ENCODE measurements at regions not wholly inside any gene's neighbourhood (a gene's known extent, or its start where the extent isn't known, plus 50 kb on each side); places are given as distances from the start of the nearest gene placed in this dataset.
A peak's percentile ranks its signal among the peaks of the same experiment; 100 is the strongest.
"Not testable (repeated sequence)": the region's sequence is repeated elsewhere in the genome, so short reads cannot be mapped to it uniquely, and the experiment has no call there.

DNA sequence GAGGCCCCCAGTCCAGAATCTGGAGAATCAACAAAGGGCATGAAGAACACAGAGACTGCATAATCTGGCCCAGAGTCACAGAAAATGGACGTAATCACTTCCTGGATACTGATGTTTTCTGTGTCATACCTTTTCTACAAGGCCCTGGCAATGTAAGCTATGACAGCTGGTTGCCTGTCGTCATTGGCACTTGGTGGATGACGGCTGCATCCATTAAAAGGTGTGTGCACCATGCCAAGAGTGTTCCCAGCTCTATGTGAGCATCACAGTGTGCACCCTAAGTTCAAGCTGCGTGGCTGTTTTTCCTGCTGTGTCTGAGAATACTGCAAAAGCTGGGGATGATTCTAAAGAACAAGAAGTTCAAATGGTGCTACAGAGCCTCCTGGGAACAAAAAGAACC, 275.2 kb upstream of the CNR1 start:
- no peak for ATAC-seq
- no peak for DNase-seq
- TF ChIP-seq, protein P1, sequence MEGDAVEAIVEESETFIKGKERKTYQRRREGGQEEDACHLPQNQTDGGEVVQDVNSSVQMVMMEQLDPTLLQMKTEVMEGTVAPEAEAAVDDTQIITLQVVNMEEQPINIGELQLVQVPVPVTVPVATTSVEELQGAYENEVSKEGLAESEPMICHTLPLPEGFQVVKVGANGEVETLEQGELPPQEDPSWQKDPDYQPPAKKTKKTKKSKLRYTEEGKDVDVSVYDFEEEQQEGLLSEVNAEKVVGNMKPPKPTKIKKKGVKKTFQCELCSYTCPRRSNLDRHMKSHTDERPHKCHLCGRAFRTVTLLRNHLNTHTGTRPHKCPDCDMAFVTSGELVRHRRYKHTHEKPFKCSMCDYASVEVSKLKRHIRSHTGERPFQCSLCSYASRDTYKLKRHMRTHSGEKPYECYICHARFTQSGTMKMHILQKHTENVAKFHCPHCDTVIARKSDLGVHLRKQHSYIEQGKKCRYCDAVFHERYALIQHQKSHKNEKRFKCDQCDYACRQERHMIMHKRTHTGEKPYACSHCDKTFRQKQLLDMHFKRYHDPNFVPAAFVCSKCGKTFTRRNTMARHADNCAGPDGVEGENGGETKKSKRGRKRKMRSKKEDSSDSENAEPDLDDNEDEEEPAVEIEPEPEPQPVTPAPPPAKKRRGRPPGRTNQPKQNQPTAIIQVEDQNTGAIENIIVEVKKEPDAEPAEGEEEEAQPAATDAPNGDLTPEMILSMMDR (IDR thresholded peaks at IDR 0.05): no peak
- intact Hi-C loops (cut with DNase I): no loop called here
- Histone ChIP-seq H3K4me1 (no peaks in the 10 kb centered on the region), H3K9me3 (no peaks in the 10 kb centered on the region), H3K4me3 (no peak overlapping the region), H3K36me3 (no peaks in the 10 kb centered on the region), H3K27ac (no peak overlapping the region), H3K27me3 (no peaks in the 10 kb centered on the region)

DNA sequence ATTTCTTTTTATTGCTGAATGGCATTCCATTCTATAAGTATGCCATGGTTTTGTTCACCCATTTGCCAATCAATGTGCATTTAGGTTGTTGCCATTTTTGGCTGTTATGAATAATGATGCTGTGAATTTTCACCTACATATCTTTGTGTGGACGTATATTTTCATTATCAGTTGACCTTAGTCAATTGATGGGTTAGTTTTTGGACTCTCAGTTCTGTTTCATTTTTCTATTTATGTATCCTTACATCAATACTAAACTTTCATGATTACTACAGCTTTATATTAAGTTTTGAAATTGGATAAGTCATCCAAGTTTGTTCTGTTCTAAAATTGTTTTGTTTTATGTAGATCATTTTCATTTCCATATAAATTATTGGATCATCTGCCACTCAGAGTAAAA, 261.9 kb upstream of the CNR1 start:
- ATAC-seq (no peak), DNase-seq (no peak)
- intact Hi-C loops (cut with DNase I): no loop called here
- Histone ChIP-seq H3K4me1 (no peaks in the 10 kb centered on the region), H3K27ac (no peak overlapping the region), H3K4me3 (no peak overlapping the region), H3K36me3 (no peaks in the 10 kb centered on the region), H3K27me3 (no peaks in the 10 kb centered on the region), H3K9me3 (no peaks in the 10 kb centered on the region)
- TF ChIP-seq, protein P1 (IDR thresholded peaks at IDR 0.05): no peak

DNA sequence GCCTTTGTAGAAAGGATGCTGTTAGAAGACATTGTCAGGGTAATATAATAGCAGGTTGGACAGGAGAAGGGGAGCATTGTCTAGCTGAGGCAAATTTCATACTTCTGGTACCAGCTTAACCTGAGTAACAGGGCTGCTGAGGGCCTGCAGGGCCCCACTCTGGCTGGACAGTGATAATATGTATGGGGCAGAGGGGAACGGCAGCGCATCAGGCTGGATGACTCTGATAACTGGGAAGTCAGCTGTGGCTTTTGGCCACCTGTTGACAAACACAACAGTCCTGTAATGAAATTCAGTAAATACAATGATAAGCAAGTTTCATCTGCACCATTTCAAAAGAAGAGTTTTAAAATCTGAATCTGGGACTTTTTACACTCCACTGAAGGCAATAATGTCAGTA, 259.9 kb upstream of the CNR1 start:
- Histone ChIP-seq H3K27ac (no peak overlapping the region), H3K9me3 (peaks cover 0 to 2% of the 10 kb centered on the region in 2 donors), H3K27me3 (no peaks in the 10 kb centered on the region), H3K4me3 (no peak overlapping the region), H3K4me1 (no peaks in the 10 kb centered on the region), H3K36me3 (no peaks in the 10 kb centered on the region)
- no peak for DNase-seq
- intact Hi-C loops (cut with DNase I): no loop called here
- no peak for ATAC-seq
- TF ChIP-seq, protein P1 (IDR thresholded peaks at IDR 0.05): no peak

DNA sequence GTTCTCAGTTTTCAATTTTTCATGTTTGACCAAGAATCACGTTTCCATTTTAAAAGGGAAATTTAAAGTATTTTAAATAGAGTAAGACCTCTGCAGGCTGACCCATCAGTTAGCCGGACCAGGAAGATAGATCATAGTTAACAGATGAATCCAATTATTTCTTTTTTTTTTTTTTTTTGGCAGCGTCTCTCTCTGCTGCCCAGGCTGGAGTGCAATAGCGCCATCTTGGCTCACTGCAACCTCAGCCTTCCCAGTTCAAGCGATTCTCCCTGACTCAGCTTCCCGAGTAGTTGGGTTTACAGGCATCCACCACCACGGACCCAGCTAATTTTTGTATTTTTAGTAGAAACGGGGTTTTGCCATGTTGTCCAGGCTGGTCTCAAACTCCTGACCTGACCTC, 256.7 kb upstream of the CNR1 start:
- DNase-seq (no peak), ATAC-seq (no peak)
- H3K27me3 ChIP-seq: no peaks in the 10 kb centered on the region
- intact Hi-C loops (cut with DNase I): no loop called here
- no peak overlapping the region for H3K4me3 ChIP-seq
- H3K9me3 ChIP-seq: peaks cover 0 to 4% of the 10 kb centered on the region in 2 donors
- no peak overlapping the region for H3K27ac ChIP-seq
- TF ChIP-seq, protein P1 (IDR thresholded peaks at IDR 0.05): no peak
- no peaks in the 10 kb centered on the region for H3K36me3 ChIP-seq
- H3K4me1 ChIP-seq: no peaks in the 10 kb centered on the region

DNA sequence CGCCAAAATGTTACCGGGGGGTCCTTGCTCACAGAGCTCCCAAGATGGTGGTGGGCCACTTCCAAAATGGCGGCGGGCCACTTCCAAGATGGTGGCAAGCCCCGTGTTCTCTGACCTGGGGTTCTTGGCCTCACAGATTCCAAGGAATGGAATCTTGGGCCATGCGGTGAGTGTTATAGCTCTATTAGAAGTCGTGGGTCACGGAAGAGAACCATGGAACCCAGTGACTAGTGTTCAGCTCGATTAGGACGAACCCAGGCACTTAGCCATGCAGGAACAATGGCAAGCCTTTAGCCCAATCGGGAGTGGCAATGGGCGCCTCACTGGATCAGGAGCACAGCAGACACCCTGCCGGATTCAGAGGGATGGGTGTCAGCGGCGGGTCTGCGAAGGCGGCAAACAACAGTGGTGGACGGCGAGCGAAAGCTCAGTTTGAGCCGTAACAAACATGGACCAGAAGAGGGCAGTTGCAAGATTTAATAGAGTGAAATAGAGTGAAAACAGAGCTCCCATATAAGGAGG, 254.9 kb upstream of the CNR1 start:
- ATAC-seq; intact Hi-C loops (cut with DNase I); H3K4me1 ChIP-seq; H3K9me3 ChIP-seq; H3K27ac ChIP-seq; H3K4me3 ChIP-seq; H3K27me3 ChIP-seq; H3K36me3 ChIP-seq: not testable (repeated sequence)
- peak in 1 of 4 donors; percentile 42 for DNase-seq

DNA sequence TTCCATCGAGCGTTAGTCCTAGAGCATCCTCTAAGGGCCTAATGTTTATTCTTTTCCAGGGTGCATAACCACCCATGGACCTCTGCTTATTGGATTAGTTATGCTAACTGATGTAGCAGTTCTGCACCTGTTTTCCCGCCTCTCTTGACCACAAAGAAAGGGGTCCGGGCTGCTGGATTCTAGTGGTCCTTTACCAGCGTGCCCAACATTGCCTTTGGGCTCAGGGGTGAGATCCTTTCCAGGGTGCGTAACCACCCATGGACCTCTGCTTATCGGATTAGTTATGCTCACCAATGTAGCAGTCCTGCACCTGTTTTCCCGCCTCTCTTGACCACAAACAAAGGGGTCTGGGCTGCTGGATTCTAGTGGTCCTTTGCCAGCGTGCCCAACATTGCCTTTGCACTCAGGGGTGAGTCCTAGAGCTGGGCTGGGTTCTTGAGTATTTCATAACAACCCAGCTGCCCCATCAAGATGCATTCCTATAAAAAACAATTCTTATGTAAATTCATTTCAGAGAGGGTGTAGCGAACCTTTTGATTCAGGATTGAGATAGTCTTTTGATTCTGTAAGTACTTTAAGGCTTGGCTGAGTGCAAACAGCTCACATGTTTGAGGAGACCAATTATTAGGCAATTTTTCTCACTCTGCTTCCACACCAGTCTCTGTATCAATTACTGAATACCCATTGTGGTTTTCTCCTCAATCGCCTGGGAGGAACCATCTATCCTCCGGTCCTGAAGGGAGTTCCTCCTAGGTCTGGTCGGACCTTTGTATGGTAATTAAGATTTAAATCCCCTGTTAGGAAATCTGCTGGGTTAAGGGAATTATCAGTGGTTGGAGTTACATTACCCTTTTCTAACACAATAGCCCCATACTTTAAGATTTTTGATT, 253.0 kb upstream of the CNR1 start:
- H3K36me3 ChIP-seq; H3K27ac ChIP-seq; H3K4me3 ChIP-seq; ATAC-seq; DNase-seq; H3K9me3 ChIP-seq; H3K27me3 ChIP-seq; H3K4me1 ChIP-seq; intact Hi-C loops (cut with DNase I): not testable (repeated sequence)

DNA sequence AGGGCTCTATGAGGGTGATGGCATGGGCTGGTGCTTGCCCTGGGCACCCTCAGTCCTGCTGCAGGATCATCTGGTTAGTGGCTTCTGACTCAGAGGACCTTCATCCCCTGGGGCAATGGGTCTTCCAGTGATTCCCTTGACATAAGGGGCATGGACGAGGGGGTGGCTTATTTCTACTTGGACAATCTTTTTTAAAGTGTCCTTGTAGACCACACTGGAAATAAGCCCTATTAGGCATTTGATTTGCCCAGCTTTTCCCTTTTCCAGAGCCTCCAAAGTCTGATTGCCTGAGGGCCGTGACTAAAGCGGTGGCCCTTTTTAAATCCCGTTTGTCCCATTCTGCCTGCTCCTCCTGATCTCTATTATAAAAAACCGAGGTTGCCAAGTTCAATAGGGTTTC, 251.2 kb upstream of the CNR1 start:
- H3K4me1 ChIP-seq; H3K27me3 ChIP-seq; DNase-seq; H3K9me3 ChIP-seq; H3K36me3 ChIP-seq; ATAC-seq; intact Hi-C loops (cut with DNase I); H3K4me3 ChIP-seq; H3K27ac ChIP-seq: not testable (repeated sequence)

All from left lung (tissue), 4 donors.